Cardiac fibroblast (primary cell): ENCODE measurements at regions not wholly inside any gene's neighbourhood (a gene's known extent, or its start where the extent isn't known, plus 50 kb on each side); places are given as distances from the start of the nearest gene placed in this dataset.

ENCODE experiments used
- DNase-seq, 2 donors: peaks; one replicate each; pipeline versions ENCODE4 v3.0.0 to v3.0.0-alpha.2; 2010; ENCODE audit warnings: low read depth in 2 of 2
- H3K4me3 ChIP-seq, 2 donors: replicated peaks in 1 of 2; 1 replicate in 1 of 2; 2 replicates in 1 of 2; pipeline ENCODE4 v1.5.1; 2011; ENCODE audit warnings: low read depth in 2 of 2, low read length in 2 of 2, mild to moderate bottlenecking in 2 of 2, moderate library complexity in 1 of 2
- TF ChIP-seq, protein P1 (sequence below): IDR thresholded peaks from one replicate; pipeline ENCODE4 v1.5.1; 2011; ENCODE audit warnings: low read depth, mild to moderate bottlenecking, low read length, inconsistent platforms

- H3K4me3 ChIP-seq: no peak overlapping the region
- DNase-seq: no peak
- TF ChIP-seq, protein P1, sequence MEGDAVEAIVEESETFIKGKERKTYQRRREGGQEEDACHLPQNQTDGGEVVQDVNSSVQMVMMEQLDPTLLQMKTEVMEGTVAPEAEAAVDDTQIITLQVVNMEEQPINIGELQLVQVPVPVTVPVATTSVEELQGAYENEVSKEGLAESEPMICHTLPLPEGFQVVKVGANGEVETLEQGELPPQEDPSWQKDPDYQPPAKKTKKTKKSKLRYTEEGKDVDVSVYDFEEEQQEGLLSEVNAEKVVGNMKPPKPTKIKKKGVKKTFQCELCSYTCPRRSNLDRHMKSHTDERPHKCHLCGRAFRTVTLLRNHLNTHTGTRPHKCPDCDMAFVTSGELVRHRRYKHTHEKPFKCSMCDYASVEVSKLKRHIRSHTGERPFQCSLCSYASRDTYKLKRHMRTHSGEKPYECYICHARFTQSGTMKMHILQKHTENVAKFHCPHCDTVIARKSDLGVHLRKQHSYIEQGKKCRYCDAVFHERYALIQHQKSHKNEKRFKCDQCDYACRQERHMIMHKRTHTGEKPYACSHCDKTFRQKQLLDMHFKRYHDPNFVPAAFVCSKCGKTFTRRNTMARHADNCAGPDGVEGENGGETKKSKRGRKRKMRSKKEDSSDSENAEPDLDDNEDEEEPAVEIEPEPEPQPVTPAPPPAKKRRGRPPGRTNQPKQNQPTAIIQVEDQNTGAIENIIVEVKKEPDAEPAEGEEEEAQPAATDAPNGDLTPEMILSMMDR: no peak
These were observed 222.9 kb upstream of the PWP1 start for GRCh38 chr12:107462428-107463332.

DNA sequence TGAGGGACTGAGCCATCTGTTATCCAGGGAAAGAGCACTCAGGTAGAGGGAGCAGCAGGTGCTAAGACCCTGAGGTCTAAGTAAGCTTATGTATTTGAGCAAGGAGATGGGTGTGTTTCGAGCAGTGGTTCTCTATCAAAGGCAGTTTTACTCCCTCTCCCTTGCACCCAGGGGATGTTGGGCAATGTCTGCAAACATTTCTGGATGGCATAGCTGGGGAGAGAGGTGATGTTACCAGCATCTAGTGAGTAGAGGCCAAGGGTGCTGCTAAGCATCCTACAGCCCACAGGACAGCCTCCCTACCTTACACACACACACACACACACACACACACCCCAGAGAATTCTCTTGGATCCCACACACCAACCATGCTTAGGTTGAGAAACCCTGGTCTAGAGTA is 221.0 kb upstream of the PWP1 start:
- no peak overlapping the region for H3K4me3 ChIP-seq
- TF ChIP-seq, protein P1: no peak
- no peak for DNase-seq

DNA sequence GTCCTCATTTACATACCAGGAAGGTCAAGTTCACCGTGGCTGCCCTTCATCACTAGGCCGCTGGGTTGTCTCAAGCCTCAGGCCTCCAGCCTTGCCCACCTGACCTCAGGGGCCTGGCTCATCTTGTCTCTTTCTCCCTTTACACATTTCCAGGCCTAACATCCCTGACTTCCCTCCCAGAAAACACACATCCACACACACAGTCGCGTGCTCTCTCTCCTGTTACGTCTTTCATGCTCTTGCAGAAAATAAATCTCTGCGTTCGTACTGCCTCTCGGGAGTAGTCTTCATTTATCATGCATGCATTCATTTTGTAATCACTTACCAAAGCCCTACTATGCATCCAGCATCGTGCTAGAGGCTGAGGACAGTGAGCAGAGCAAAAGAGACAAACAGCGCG is 220.0 kb upstream of the PWP1 start:
- TF ChIP-seq, protein P1: no peak
- DNase-seq: no peak
- no peak overlapping the region for H3K4me3 ChIP-seq

DNA sequence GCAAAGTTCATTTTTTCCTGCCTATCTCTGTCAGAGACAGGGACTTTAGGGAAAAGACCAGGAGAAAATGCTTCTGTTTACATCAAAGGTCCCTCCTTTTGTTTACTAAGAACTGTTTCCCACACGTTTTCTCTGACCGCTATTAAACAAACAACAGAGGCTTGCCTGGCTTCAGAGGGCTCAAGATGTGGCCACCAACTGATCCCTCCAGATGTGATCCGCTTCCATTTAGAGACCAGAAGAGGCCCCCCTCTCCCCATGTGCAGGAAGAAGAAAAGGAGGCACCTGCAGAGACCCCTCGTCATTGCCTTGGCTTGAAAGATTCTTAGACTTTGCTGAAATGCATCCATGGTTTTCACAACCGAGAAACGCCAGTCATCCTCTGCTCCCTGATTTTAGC is 217.9 kb upstream of the PWP1 start:
- TF ChIP-seq, protein P1: no peak
- DNase-seq: no peak

DNA sequence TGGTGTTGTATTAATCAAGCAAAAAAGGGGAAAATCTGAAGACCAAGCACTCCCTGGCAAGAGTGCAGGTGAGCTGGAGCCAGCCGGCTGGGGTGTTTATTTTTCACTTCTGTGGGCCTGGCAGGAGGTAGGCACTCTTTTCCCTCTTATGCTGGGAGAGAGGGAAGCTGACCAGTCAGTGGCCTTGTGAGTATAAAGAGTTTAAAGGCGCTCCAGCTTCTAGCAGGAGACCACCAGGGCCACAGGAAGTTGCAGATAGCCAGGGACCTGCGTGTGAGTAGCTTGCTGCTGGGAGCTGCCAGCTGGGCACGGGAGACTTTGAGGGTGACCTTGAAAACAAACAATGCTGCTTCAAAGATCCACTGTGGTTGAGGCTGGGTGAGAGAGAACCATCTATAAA is 217.4 kb upstream of the PWP1 start:
- TF ChIP-seq, protein P1: no peak
- DNase-seq: no peak
- H3K4me3 ChIP-seq: no peak overlapping the region

More for the DNA sequence above, 217.9 kb upstream of the PWP1 start:
- H3K4me3 ChIP-seq: no peak overlapping the region

DNA sequence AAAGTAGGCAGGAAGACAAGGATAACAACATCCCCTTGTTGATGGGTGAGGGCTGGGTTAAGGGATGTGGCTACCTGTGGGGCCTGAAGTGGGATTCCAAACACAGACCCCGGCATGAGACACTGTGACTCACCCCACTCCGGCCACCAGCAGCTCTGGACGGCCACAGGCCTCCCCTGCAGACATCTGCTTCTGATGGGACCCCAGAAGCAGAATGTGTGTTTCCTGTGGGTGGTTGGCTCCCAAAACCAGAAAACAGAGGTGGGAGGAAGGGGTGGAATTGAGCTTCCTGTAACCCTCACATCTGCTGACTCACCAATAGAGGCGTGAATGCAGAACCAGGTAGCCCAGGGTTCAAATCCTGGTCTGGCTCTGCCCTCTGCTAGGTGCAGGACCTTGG is 216.6 kb upstream of the PWP1 start:
- DNase-seq: no peak
- TF ChIP-seq, protein P1: no peak
- no peak overlapping the region for H3K4me3 ChIP-seq
